ENCODE measurements at regions not wholly inside any gene's neighbourhood (a gene's known extent, or its start where the extent isn't known, plus 50 kb on each side); places are given as distances from the start of the nearest gene placed in this dataset.

DNA sequence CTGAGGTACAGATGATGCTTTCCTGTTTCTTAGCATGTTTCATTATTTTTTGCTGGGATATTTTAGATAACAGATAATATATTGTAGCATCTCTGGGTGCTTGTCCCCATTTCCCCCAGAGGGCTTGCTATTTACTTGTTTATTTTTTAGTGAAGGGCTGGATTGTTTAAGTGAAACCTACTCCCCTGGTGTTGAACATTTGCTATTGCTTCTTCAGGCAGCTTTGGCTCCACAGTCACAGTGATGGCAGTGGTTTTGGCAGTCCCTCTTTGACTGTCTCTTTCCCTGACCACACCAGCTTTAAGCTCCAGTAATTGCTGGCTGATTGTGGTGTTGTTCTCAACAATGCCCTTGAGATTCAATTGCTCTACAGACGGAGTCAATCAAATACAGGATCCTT, 128.9 kb downstream of the KLF13 start:
- DNase-seq (ENCODE audit: extremely low read depth, low read depth), result no peak

DNA sequence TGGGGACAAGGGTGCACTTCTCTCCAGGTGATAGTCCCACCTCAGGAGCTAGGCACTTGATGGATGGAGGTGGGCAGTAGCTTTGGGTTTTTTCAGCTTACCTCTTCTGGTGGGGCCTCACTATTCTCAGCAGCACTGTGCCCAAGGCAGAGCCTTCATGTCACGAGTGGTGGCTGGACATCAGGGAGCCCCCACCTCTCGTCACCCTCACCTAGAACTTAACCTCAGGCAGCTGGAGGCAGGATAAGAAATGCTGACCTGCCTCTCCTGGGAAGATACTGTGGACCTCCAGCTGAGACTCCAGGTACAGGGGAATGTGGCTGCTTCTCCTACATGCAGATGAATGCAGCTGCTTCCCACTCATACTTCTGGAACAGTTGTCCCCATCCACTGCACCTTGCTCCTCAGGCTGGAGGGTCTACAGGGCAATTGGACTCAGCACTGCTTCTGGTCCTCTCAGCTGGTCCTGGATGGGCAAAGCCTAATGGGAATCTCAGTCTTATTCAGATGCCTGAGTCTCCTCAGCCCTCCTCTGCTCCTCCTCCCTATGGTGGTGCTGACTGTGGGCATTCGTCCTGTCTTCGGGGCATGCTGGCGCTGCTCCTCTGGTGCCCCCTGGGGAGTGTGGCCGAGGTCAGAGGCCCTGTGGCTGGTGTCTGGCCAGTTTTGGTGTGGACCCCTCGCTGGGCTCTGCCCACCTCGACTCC, 129.9 kb downstream of the KLF13 start:
- no peak for DNase-seq (ENCODE audit: extremely low read depth, low read depth)

DNA sequence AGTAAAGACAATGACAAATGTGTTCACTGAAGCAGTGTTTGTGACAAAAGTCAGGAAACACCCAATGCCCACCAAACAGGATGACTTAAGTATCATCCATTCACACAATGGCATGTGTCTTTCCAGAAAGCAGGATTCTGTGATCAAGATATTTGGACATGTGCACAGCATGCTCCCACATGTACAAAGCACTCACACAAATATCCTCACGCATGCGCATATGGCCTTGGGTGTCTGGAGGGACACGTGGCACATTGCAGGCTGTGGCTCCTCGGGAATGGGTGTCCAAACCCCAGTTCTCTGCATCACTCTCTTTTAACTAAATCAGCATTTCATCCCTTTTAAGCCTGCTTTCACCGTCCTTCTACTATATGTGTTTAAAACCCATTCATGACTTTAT, 130.5 kb downstream of the KLF13 start:
- no peak for DNase-seq (ENCODE audit: extremely low read depth, low read depth)

DNA sequence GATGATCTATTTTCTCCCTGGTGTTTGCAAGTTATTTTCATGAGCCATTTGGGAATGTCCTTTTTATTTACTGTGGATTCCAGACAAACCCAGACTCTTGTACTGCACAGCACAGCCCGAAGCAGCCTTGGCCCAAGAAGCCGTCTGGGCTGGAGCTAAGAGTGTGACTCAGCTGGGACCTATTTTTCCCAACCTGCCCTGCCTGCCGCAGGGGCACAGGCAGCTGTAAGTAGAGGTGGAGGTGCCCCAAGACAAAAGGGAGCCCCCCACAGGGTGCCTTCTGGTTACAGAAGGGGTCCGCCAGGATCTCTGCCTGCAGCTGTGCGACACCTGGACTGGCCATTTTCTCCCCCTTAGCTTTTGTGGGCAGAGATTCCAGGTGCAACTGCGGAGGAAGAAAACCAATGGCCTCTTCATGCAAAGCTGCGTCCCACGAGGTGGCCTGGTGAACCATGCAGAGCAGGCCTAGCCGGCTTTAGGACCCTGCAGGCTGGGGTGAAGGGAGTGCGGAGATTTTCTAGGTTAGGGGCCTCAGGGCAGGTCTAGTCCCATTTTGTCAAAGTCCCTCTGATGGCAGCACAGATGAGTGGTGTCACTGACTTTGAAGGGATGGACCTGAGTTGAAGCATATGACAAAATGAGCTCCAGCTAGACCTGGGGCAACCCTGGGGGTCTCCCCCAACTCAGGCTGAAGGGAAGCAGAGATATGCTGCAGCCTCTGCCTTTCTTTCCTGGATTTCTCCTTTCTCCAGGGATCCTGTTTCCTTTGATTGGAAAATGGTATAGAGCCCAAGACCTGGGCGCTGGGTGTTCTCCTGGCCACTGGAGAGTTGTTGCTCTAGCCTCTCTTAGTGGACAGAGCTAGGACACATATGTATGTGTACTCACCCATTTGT, 131.2 kb downstream of the KLF13 start:
- DNase-seq (ENCODE audit: extremely low read depth, low read depth), result no peak

DNA sequence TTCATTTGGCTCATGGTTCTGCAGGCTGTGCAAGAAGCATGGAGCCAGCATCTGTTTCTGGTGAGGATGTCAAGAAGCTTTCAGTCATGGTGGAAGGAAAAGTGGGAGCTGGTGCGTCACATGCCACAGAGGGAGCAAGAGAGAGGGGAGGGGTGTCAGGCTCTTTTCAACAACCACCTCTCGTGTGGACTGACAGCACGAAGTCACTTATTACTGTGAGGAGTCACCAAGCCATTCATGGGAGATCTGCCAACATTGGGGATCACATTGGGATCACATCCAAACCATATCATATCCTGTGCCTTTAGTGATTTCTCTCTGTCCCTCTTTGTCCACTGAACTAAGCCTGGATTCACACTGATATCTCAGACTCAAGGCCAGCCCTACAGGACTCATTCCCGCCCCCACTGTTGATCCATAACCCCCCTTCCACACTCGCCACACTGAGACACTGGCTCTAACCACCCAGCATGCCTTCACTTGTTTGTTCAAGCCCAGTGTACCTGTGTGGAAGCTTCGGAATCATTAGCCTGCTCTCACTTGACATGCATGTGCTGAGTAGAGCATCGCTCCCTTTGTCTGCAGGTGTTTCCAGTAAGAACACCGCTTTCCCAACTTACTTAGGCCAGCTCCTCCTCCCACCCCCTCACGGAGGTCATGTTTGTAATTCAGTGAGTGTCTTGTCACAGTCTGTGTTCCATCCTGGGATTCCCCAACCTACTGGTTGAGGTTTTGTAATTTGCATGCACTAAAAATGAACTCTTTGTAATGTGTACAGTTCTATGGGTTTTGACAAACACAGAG, 132.2 kb downstream of the KLF13 start:
- DNase-seq (ENCODE audit: extremely low read depth, low read depth), result no peak

DNA sequence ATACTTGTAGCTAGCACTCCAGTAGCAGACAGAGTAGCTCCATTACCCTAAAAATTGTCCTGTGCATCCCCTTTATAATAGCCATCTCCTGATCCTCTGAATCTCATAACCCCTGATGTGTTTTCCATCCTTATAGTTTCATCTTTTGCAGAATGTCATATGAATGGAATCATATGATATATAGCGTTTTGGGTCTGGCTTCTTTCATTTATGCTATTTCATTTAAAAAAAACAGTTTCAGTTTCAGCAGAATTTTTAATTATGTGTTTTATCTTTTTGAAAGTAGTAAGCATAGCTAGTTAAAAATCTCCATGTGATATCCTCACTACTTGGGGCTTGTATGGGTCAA, 132.7 kb downstream of the KLF13 start:
- DNase-seq (ENCODE audit: extremely low read depth, low read depth), result no peak

DNA sequence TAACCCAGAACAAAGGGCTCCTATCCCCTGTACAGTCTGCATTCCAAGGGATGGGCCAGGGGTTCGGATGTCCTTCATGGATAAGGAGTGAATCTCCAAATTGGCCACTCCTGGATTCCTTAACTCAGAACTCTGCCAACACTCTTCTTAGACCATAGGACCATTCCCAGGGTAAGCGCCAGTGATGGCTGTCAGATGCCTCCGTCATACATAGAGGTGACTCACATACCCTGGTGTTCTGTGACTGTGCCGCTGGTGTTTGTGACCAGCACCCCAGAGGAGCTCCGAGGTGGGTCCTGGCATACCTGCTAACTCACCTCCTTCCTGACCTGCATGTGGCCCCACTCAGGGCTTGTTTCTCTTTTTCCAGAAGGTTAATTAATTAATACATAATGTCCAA, 134.7 kb downstream of the KLF13 start:
- DNase-seq (ENCODE audit: extremely low read depth, low read depth), result no peak

DNA sequence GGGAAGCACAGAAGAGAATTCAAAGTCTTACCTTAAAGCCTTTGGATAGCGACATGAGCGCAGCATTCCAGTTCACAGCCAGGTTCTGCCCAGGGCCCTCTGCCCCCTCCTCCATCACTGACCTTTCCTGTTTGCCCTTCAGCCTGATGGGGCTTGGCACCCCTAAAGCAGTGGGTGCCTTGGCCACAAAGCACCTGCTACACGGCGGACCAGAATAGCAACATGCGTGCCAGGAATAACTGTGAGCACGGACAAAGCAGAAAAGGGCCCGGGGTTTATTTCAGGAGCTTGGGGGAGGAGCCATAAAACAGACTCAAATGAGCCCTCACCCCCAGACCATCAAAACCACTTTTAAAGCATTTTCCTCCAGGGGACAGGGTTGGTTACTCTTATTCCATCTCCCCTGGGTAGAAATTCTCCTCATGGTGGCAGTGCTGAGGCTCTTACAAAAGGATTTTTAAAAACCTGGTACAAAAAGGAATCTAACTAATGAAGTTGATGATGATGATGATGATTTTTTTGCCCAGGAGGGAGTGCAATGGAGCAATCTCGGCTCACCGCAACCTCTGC, 135.4 kb downstream of the KLF13 start:
- DNase-seq (ENCODE audit: extremely low read depth, low read depth), result no peak

DNA sequence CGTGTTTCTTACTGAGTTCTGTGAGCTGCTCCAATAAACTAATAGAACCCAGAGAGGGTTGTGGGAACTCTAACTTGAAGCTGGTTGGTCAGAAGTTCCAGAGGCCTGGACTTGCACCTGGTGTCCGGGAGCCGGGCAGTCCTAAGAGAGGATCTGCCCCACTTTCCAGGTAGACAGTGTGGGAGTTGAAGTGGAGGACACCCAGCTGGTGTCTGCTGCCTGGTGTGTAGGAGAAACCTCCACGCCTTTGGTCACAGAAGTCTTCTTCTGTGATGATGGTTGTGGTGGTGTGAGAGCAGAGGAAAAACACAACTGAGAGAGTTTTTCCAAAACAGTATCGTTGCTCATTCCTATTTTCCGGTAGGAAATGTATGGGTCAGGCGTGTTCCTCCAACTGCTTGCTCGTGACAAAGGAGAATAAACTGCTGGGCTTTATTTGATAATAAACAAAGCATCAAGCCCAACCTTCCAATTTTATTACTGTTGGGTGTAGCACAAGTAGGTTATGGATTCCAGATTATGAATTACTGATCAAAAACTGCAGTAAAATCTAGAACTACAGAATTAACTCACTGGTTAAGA, 137.0 kb downstream of the KLF13 start:
- no peak for DNase-seq (ENCODE audit: extremely low read depth, low read depth)

DNA sequence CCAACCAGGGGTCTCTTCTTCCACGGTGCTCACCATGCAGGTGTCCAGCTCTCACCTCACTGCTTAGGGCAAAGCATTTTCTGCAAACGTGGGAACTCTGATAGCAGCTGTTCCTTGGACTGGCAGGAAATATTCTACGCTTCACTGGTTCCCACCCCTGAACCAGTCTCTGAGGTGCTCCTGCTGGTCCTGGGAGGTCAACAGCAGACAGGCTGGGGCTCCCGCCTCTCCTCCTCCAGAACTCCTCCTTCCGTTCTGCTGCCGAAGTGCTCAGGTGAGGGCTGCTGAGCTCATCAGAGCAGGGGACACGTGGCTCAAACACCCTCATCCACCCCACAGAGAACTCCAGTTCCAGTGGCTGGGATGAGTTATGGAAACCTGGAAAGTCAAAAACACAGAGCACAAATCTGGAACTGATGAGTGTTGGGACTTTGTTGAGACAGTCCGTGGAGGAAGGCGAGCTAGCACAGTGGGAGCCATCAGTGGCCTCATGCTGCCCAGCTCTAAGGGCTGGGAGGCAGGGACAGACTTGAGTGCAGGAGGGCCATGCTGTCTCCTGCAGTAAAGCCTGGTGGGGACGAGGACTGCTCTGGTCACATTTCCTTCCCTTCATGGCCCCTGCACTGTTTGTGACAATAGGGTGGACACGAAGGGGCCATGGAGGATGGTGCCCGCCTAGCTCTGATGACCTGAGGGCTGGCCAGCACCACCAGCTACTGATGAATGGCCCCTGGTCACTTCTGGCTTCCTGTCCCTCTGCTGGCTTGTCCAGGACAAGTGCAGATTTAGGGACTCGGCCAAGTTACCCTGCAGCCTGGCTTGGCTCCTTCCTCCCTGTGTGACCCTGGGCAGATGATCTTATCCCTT, 137.8 kb downstream of the KLF13 start:
- no peak for DNase-seq (ENCODE audit: extremely low read depth, low read depth)

DNA sequence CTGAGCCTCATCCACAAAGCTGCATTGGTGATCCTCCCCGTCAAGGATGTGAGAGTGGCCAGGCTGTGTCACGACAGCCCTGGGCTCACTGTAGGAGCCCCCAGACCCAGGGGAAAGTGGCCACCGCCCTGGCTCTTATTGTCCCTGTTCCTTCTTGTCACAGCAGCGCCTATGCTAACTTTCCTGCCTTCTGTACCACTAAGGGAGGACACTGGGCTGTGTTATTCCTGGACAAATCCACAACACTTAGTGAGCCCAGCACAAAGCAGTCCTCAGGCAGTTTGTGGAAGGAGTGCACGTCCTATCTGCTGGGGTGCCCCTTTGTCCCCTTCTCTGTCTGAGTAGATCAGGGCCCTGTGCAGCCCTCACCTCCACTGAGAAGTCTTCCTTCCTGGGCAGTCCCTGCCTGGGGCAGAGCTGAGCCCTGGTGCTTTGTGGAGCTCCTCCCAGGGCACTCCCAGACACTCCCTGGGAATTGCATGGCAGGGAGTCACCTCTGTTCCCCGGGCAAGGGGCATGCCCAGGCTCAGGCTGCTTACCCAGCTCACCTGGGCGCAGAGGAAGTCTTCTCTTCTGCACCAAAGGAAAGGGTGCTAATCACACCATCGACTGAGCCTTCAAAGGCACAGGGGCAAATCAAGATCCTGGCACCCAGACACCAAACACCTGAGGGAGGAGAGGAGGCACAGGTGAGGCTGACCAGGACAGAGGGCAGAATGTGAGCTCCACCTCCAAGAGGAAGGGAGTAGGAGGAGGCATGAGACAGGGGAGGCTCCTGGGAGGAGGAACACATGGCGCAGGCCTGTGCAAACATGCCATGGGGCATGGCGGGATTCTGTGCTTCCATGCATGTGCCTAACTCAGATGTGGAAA, 138.7 kb downstream of the KLF13 start:
- DNase-seq (ENCODE audit: extremely low read depth, low read depth), result no peak

DNA sequence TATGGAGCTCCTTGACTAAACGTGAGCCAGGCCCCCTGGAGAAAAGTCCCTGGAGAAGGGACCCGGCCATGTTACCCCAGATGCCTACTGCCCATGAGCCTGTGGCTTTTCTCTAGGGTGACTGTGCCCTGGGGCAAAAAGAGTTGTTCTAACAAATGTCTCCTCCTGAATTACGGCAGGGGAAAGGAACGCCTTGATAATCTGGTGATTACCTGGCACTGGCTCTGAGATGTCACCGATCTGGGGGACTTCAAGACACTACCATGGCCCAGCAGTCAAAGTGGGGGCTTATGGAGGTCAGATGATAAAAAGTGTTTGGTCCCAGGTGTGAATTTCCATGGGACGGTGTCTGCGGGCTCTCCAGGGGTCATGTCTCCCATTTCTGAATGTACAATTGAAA, 140.7 kb downstream of the KLF13 start:
- no peak for DNase-seq (ENCODE audit: extremely low read depth, low read depth)

DNA sequence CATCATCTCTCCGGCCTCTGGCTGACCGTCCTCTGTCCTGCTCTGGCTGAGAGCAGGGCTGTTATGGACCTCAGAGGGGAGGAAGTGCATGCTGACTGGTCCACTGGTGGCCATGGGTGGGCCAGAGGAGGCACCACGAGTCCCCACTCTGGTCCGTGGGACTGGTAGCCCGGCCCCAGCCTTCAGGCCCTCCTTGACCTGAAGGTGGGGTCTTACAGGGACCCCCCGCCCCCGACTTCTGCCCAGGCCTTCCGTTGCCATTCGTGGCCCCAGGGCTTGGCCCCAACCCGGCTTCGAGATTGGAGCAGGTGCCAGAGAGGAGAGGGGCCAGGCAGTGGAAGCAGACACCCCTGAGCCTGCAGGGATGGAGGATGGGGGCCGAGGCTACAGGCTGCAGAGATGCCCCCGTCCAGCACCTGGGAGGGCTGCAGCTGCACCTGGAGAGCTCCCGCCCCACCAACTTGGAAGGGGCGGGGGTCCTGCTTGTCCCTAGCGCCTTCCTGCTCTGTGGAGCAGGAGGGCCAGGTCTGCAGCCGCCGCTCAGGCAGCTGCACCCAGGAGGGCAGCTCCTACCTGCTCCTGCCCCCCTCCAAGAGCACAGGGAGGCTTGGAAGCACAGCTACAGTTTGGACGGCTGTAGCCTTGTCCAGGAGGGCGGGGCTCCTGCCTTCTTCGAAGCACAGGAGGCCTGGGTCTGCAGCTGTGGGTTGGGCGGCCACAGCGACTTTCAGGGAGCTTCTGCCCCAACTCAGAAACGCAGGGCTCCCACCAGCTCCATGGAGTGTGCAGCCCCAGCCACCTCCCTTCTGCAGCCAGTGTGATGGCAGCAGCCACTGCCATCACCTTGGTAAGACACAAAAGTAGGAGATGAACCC, 142.5 kb downstream of the KLF13 start:
- no peak for DNase-seq (ENCODE audit: extremely low read depth, low read depth)

DNA sequence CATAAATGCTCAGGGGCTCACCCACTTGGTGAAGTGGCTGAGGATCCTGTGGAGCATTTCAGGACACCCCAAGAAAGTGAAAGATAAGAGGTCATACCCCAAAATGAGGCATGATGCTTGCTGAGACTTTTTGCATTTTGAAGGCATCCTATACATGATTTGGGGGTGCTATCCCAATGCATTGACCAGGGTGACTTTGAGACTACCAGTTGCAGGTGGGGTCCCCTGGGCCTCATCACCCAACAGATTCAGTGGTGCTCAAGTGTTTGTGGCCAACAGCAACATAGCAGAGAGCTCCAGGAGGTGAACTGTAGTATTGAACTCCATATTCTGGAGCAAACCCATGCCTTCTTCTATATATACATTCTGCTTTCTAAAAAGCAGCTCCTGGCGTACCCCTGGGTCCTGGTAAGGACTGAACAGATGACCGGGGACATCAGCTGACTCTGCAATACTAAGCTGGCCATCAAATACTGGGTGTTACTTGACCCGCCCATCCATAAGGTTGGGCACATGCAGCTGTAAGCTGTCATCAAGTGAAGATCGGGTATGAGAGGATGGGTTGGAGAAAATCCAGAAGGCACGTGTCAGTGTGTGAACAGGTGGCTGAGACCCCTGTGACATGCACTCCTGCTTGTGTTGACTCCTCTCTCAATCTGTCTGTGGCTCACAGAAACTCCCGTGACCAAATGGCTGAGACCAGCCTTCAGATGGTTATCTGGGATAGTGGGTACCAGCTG, 143.3 kb downstream of the KLF13 start:
- no peak for DNase-seq (ENCODE audit: extremely low read depth, low read depth)

DNA sequence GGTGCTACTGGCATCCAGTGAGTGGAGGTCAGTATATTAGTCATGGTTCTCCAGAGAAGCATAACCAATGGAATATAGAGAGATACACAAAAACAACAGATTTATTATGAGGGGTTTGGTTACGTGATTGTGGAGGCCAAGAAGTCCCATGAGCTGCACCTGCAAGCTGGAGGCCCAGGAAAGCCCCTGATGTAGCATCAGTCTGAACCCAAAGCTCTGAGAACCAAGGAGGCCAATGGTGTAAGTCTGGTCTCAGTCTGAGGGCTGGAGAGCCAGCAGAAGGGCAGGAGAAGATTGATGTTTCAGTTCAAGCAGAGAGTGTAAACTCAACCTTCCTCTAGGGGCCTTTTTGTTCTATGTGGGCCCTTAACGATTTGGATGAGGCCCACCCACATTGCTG, 144.1 kb downstream of the KLF13 start:
- DNase-seq (ENCODE audit: extremely low read depth, low read depth), result no peak

DNA sequence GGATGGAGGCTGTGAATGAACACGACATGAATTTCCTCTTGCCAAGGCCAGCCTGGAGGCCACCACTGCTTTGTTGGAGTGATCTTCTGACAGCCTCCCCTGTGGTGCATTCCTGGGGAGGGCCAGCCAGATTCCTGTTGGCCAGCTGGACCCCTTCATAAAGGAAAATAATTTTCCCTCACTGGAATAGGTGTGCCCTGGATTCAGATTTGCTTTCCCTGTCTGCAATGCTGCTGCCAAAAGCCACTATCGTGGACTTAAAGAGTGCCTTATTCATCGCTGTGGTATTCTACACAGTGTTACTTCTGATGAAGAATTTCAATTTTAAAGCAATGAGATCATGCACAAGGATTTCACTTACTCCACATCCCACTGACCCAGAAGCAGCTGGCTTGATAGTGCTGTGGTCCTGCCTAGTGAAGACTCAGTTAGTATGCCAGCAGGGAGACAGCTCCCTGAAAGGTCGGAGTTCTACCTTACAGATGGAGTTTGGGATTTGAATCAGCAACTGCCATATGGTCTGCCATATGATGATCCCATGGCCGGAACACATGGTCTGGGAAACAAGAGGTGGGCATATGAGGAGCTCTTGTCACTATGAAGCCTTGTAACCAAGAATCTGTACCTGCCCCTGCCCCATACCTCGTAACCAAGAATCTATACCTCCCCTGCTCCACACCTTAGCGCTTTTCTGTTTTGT, 145.2 kb downstream of the KLF13 start:
- no peak for DNase-seq (ENCODE audit: extremely low read depth, low read depth)

Data from NCI-H460 (cell line).